Spinal cord (tissue), 9 donors: ENCODE measurements at regions not wholly inside any gene's neighbourhood (a gene's known extent, or its start where the extent isn't known, plus 50 kb on each side); places are given as distances from the start of the nearest gene placed in this dataset.
A peak's percentile ranks its signal among the peaks of the same experiment; 100 is the strongest.
"Not testable (repeated sequence)": the region's sequence is repeated elsewhere in the genome, so short reads cannot be mapped to it uniquely, and the experiment has no call there.

ENCODE experiments used
- DNase-seq, 6 donors: peaks; one replicate each; pipeline versions ENCODE4 v3.0.0 to v3.0.0-alpha.2; 2013 to 2015; ENCODE audit warnings: low spot score in 6 of 6, low read depth in 4 of 6
- H3K27ac ChIP-seq: one replicate; pipeline ENCODE4 v1.5.1; 2013; ENCODE audit warnings: low read depth, low read length, control low read depth
- H3K27me3 ChIP-seq: one replicate; pipeline ENCODE4 v1.6.1; 2013; ENCODE audit warnings: low read length; ENCODE audit not compliant: control insufficient read depth, insufficient read depth
- H3K36me3 ChIP-seq: one replicate; pipeline ENCODE4 v1.6.1; 2013; ENCODE audit warnings: low read length; ENCODE audit not compliant: control insufficient read depth, insufficient read depth
- H3K4me1 ChIP-seq: one replicate; pipeline ENCODE4 v1.6.1; 2013; ENCODE audit warnings: low read length; ENCODE audit not compliant: control insufficient read depth, insufficient read depth
- H3K4me3 ChIP-seq: one replicate; pipeline ENCODE4 v1.5.1; 2013; ENCODE audit warnings: low read depth, low read length, control low read depth
- H3K9me3 ChIP-seq: one replicate; pipeline ENCODE4 v1.6.1; 2013; ENCODE audit warnings: low read length; ENCODE audit not compliant: control insufficient read depth, insufficient read depth
- WGBS: methylation state at CpG from one replicate; pipeline ENCODE4 v1.1.5; 2013; ENCODE audit warnings: missing lambda C conversion rate; ENCODE audit not compliant: insufficient coverage; 5-methylcytosine and 5-hydroxymethylcytosine counted together
- donor health status: healthy.

DNA sequence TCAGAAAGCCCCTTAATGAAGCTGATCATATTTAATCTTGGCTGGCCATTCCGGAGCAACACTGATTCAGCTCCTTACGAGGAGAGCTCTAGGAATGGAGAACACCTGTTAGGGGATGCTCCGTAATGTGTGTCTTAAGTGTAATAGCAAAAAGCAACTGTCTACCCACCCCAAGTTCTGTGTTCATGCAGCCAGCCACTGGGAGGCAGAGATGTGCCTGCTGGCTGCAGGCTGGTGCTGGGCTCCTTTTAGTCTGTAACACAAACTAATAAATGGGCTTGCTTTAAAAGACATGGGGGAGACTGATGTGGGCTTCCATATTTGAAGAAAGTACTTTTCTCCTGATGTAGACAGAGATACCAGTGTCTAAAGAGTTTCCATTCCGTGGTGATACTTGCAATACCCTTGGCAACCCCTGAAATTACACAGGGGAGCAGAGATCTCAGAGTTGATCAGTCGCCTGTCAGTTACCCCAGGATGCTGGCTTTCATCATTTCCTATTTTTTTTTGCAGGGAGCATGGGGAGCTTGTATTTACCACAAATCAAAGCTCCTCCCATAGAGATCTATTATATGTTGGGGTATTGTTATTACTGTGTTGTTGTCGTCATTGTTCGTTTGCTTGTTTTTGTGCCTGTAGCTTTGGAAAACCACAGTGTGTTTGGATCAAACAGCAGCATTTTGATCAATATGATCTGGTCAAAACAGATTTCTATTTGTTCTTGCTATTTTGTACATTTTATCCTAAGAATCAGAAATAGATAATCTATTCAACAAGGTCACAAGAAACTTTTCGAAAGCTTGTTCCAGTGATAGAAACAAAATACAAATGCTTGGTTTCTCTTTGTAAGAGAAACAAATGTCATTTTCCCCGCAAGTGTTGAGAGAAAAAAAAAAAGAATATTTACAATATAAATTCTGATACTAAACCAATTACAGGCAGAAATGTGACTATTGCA is 65.8 kb downstream of the MTX3 start:
- Histone ChIP-seq H3K36me3 (no peaks in the 10 kb centered on the region), H3K27ac (no peak overlapping the region), H3K4me3 (no peak overlapping the region), H3K4me1 (no peaks in the 10 kb centered on the region), H3K9me3 (no peaks in the 10 kb centered on the region), H3K27me3 (no peaks in the 10 kb centered on the region)
- DNase-seq: no peak
- 100% methylated on average over 2 of the region's 9 CpGs for WGBS

DNA sequence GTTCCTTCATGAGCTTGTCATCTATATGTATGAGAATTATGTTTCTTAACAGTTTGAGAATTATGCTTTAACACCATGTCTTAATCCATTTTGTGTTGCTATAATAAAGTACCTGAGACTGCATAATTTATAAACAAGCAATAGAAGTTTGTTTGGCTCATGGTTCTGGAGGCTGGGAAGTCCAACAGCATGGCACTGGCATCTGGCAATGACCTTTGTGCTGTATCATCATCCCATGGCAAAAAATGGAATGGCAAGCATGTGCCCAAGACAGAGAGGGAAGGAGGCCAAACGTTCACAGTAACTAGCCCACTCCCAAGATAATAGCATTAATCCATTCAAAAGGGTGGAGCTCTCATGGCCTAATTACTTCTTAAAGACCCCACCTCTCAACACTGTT is 67.6 kb downstream of the MTX3 start:
- Histone ChIP-seq H3K27me3 (no peaks in the 10 kb centered on the region), H3K27ac (no peak overlapping the region), H3K9me3 (no peaks in the 10 kb centered on the region), H3K36me3 (no peaks in the 10 kb centered on the region), H3K4me1 (no peaks in the 10 kb centered on the region), H3K4me3 (no peak overlapping the region)
- WGBS: no CpG with 5 or more reads among the region's 1 CpG
- DNase-seq: no peak

DNA sequence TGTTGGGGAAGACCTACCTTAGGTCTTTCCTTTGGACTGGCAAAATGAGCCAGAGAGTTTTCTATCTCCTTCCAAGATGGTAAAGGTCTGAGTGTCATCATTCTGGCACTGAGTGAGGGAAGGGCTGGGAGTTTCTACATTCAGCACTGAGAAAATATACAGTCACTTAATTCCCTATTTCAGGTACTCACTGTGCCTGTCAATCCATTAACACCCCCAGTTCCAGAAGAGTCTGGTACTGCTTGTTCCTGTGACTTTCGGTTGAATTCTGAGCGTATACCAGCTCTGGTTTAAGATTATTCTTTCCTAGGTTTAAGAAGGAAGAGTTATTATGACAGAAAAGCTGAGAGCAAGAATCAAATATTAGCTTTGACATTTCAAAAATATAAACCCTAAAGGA is 68.4 kb downstream of the MTX3 start:
- Histone ChIP-seq H3K27ac (no peak overlapping the region), H3K4me1 (no peaks in the 10 kb centered on the region), H3K9me3 (no peaks in the 10 kb centered on the region), H3K4me3 (no peak overlapping the region), H3K27me3 (no peaks in the 10 kb centered on the region), H3K36me3 (no peaks in the 10 kb centered on the region)
- no CpG with 5 or more reads among the region's 2 CpGs for WGBS
- no peak for DNase-seq

DNA sequence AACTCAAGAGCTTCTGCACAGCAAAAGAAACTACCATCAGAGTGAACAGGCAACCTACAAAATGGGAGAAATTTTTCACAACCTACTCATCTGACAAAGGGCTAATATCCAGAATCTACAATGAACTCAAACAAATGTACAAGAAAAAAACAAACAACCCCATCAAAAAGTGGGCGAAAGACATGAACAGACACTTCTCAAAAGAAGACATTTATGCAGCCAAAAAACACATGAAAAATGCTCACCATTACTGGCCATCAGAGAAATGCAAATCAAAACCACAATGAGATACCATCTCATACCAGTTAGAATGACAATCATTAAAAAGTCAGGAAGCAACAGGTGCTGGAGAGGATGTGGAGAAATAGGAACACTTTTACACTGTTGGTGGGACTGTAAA is 83.6 kb downstream of the MTX3 start:
- not testable (repeated sequence) for H3K36me3 ChIP-seq, H3K4me1 ChIP-seq, H3K9me3 ChIP-seq, H3K4me3 ChIP-seq, DNase-seq, H3K27me3 ChIP-seq, H3K27ac ChIP-seq
- no CpG with 5 or more reads among the region's 1 CpG for WGBS

DNA sequence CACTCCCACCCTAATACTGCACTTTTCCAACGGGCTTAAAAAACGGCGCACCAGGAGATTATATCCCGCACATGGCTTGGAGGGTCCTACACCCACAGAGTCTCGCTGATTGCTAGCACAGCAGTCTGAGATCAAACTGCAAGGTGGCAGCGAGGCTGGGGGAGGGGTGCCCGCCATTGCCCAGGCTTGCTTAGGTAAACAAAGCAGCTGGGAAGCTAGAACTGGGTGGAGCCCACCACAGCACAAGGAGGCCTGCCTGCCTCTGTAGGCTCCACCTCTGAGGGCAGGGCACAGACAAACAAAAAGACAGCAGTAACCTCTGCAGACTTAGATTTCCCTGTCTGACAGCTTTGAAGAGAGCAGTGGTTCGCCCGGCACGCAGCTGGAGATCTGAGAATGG is 88.5 kb downstream of the MTX3 start:
- H3K4me1 ChIP-seq, H3K27me3 ChIP-seq, H3K27ac ChIP-seq, H3K9me3 ChIP-seq, DNase-seq, H3K4me3 ChIP-seq, H3K36me3 ChIP-seq: not testable (repeated sequence)
- WGBS: 97% methylated on average over 3 of the region's 10 CpGs

DNA sequence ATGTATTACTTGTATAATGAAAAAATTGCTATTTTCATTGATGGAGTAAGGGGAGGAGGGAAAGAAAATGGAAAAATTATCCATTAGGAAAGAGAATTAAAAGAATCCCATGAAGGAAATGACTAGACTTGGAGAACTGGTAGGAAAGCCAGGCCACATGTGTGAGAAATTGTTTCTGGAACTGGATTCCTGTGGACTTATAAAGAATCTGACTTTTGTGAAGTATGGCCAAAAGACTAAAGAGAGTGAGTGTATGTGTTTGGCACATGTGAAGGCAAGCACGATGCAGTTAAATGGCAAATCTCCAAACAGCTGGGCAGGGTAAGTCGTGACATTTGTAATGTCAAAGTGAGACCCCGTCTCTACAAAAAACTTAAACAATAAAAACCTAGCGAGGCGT is 89.4 kb downstream of the MTX3 start:
- DNase-seq: no peak
- WGBS: no CpG with 5 or more reads among the region's 5 CpGs
- no peaks in the 10 kb centered on the region for H3K9me3 ChIP-seq
- no peaks in the 10 kb centered on the region for H3K36me3 ChIP-seq
- H3K27me3 ChIP-seq: no peaks in the 10 kb centered on the region
- H3K4me3 ChIP-seq: no peak overlapping the region
- no peaks in the 10 kb centered on the region for H3K4me1 ChIP-seq
- no peak overlapping the region for H3K27ac ChIP-seq

DNA sequence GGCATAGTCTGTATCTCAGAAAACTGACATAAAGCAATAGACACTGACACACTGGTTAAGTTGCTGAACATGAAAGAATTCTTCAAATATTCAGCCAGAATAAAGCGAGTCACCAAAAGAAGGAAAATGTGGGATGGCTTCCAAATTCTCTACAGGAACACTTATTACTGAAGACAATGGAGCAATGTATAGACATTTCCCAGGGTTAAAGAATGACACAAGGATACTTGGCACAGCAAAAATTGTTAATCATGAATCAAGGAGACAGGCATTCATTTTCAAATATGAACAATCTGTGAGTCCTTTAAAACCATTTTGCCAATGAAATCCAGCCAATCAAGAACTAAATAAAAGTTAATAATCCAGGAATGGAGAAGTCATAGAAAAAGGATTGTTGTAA is 92.5 kb downstream of the MTX3 start:
- WGBS: no CpG with 5 or more reads among the region's 1 CpG

DNA sequence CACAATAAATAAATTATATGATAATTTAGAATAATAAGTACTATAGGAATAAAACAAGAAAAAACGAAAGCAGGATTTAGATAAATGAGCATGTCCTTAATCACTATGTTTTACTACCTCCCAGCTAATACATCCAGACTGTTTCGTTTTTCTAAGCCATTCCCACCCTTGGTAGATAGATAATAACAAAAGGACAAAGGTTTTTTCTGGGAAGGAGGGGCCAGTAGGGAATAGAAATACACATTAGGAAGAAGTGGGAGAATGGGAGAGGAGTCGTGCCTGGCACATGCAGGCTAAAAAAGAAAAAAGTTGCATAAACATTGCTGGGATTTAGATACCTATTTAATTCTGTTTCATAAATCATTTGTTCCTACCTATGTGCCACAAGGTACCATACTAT is 97.1 kb downstream of the MTX3 start:
- Histone ChIP-seq H3K27ac (no peak overlapping the region), H3K4me1 (no peaks in the 10 kb centered on the region), H3K4me3 (no peak overlapping the region), H3K9me3 (no peaks in the 10 kb centered on the region), H3K36me3 (no peaks in the 10 kb centered on the region), H3K27me3 (no peaks in the 10 kb centered on the region)
- peak in 1 of 6 donors; percentile 6 for DNase-seq
- no CpG with 5 or more reads among the region's 3 CpGs for WGBS

More for the DNA sequence above, 92.5 kb downstream of the MTX3 start:
- Histone ChIP-seq H3K4me1 (no peaks in the 10 kb centered on the region), H3K9me3 (no peaks in the 10 kb centered on the region), H3K36me3 (no peaks in the 10 kb centered on the region), H3K27ac (no peak overlapping the region), H3K4me3 (no peak overlapping the region), H3K27me3 (no peaks in the 10 kb centered on the region)
- peak in 1 of 6 donors; percentile 26 for DNase-seq

DNA sequence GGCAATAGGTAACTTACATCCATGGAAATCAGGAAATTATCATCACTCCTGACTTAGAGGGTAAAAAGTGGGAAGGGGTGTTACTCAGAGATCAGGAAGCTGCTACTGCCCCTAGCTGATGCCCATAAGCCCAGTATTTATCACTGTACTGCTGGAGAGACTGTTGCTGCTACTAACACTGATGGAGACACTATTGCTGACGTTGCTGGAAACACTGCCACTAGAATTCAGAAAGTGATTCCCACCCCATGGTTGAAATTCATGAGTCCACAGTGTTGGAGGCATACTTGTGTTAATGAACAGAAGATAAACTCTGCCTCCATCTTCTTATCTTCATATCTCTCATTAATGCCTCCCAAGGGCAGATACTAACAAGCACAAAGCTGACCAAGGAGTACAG is 97.6 kb downstream of the MTX3 start:
- no peak overlapping the region for H3K4me3 ChIP-seq
- no peaks in the 10 kb centered on the region for H3K4me1 ChIP-seq
- H3K36me3 ChIP-seq: no peaks in the 10 kb centered on the region
- no CpG with 5 or more reads among the region's 1 CpG for WGBS
- no peaks in the 10 kb centered on the region for H3K9me3 ChIP-seq
- H3K27me3 ChIP-seq: no peaks in the 10 kb centered on the region
- no peak overlapping the region for H3K27ac ChIP-seq
- DNase-seq: peak in 1 of 6 donors; percentile 53

DNA sequence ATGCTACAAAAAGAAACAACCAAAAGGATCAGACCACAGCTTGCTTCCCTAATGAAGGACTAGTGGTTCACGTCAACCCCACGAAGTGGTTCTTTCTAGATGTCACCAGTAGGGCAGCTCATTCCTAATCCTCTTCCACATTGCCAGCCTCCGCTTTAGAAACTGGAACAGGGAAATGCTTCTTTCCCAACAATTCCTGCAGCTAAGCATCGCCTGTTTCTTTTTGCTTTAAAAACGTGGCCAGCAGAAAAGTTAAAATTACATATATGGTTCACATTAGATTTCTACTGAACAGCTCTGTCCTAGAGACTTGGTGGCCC is 100.2 kb downstream of the MTX3 start:
- H3K4me1 ChIP-seq: no peaks in the 10 kb centered on the region
- H3K36me3 ChIP-seq: no peaks in the 10 kb centered on the region
- 95% methylated on average over 3 of the region's 5 CpGs for WGBS
- no peak overlapping the region for H3K4me3 ChIP-seq
- DNase-seq: no peak
- no peaks in the 10 kb centered on the region for H3K9me3 ChIP-seq
- no peak overlapping the region for H3K27ac ChIP-seq
- H3K27me3 ChIP-seq: no peaks in the 10 kb centered on the region
